H1 (cell line): ENCODE measurements at regions not wholly inside any gene's neighbourhood (a gene's known extent, or its start where the extent isn't known, plus 50 kb on each side); places are given as distances from the start of the nearest gene placed in this dataset.

Source experiments
- EZH2 ChIP-seq: fragments of 200-600 bp; sonication (generic); IDR thresholded peaks from 2 replicates; pipeline ENCODE4 v1.7.1; 2012; ENCODE audit warnings: low read depth, mild to moderate bottlenecking, moderate library complexity, low read length, inconsistent platforms; ENCODE audit not compliant: severe bottlenecking
- KDM1A ChIP-seq: fragments of 200-600, 300-600 bp; sonication (generic); IDR thresholded peaks from 2 replicates; pipeline ENCODE4 v1.7.1; 2016; ENCODE audit warnings: mild to moderate bottlenecking, low read length, borderline replicate concordance

DNA sequence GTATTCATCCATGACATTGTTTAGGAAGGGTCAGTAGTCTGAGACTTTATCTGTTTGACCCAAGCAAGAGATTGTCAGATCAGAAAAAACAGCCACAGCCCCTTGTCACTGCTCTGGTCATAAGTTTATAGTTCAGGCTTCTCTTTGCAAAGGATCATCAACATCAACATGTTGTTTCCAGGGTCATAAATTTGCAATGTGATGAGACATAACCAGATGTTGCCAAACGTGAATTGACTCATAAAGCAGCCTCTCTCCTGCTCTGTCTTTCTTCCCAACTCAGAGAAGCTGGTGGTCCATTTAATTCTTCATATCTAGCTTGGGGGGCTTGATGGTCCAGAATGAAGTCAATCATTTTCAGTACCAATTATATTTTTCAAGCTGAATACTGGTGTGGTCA, 507.2 kb upstream of the PBX1 start:
- TF ChIP-seq KDM1A (no peak), EZH2 (no peak)
